ENCODE measurements at regions not wholly inside any gene's neighbourhood (a gene's known extent, or its start where the extent isn't known, plus 50 kb on each side); places are given as distances from the start of the nearest gene placed in this dataset.

- TF ChIP-seq CTCF (conservative IDR thresholded peaks at IDR 0.05; ENCODE audit: low read depth, low read length): no peak
- no peaks in the 10 kb centered on the region for H4K20me1 ChIP-seq (ENCODE audit: insufficient read depth)
- H3K27ac ChIP-seq: no peak overlapping the region
- H3K4me3 ChIP-seq (IDR thresholded peaks at IDR 0.05; ENCODE audit: insufficient read depth, low read depth, low read length): no peak overlapping the region
- no peaks in the 10 kb centered on the region for H3K79me2 ChIP-seq (ENCODE audit: insufficient read depth, low read depth)
- H3K4me1 ChIP-seq (ENCODE audit: low read depth, poor library complexity, severe bottlenecking): no peaks in the 10 kb centered on the region
- no peak overlapping the region for H3K9ac ChIP-seq
- no peak overlapping the region for H3K4me2 ChIP-seq
- no peaks in the 10 kb centered on the region for H3K27me3 ChIP-seq (ENCODE audit: insufficient read depth, low read depth)
- H2AFZ ChIP-seq (ENCODE audit: low read depth): no peak overlapping the region
- no peaks in the 10 kb centered on the region for H3K36me3 ChIP-seq (ENCODE audit: insufficient read depth)
Measured at GRCh38 chr2:188810586-188810985, 163.6 kb upstream of the COL3A1 start.

GRCh38 chr2:188811522-188811921 lies 162.7 kb upstream of the COL3A1 start:
- Histone ChIP-seq H3K4me3 (IDR thresholded peaks at IDR 0.05; ENCODE audit: insufficient read depth, low read depth, low read length) (no peak overlapping the region), H3K9ac (no peak overlapping the region), H3K27ac (no peak overlapping the region), H3K79me2 (ENCODE audit: insufficient read depth, low read depth) (no peaks in the 10 kb centered on the region), H3K27me3 (ENCODE audit: insufficient read depth, low read depth) (no peaks in the 10 kb centered on the region), H3K4me1 (ENCODE audit: low read depth, poor library complexity, severe bottlenecking) (no peaks in the 10 kb centered on the region), H3K4me2 (no peak overlapping the region), H3K36me3 (ENCODE audit: insufficient read depth) (no peaks in the 10 kb centered on the region), H2AFZ (ENCODE audit: low read depth) (no peak overlapping the region), H4K20me1 (ENCODE audit: insufficient read depth) (no peaks in the 10 kb centered on the region)
- TF ChIP-seq CTCF (conservative IDR thresholded peaks at IDR 0.05; ENCODE audit: low read depth, low read length): no peak

- H3K4me2 ChIP-seq: no peak overlapping the region
- H3K27me3 ChIP-seq (ENCODE audit: insufficient read depth, low read depth): no peaks in the 10 kb centered on the region
- H3K4me1 ChIP-seq (ENCODE audit: low read depth, poor library complexity, severe bottlenecking): no peaks in the 10 kb centered on the region
- H4K20me1 ChIP-seq (ENCODE audit: insufficient read depth): no peaks in the 10 kb centered on the region
- no peak overlapping the region for H3K27ac ChIP-seq
- H3K36me3 ChIP-seq (ENCODE audit: insufficient read depth): no peaks in the 10 kb centered on the region
- no peak overlapping the region for H3K9ac ChIP-seq
- H3K79me2 ChIP-seq (ENCODE audit: insufficient read depth, low read depth): no peaks in the 10 kb centered on the region
- TF ChIP-seq CTCF (conservative IDR thresholded peaks at IDR 0.05; ENCODE audit: low read depth, low read length): no peak
- H2AFZ ChIP-seq (ENCODE audit: low read depth): no peak overlapping the region
- no peak overlapping the region for H3K4me3 ChIP-seq (IDR thresholded peaks at IDR 0.05; ENCODE audit: insufficient read depth, low read depth, low read length)
Measured at GRCh38 chr2:188813315-188813714, 160.9 kb upstream of the COL3A1 start.

GRCh38 chr2:188813857-188814256 lies 160.3 kb upstream of the COL3A1 start:
- no peaks in the 10 kb centered on the region for H3K36me3 ChIP-seq (ENCODE audit: insufficient read depth)
- no peak overlapping the region for H3K4me2 ChIP-seq
- no peak overlapping the region for H3K27ac ChIP-seq
- no peak for TF ChIP-seq CTCF (conservative IDR thresholded peaks at IDR 0.05; ENCODE audit: low read depth, low read length)
- no peaks in the 10 kb centered on the region for H4K20me1 ChIP-seq (ENCODE audit: insufficient read depth)
- H3K4me3 ChIP-seq (IDR thresholded peaks at IDR 0.05; ENCODE audit: insufficient read depth, low read depth, low read length): no peak overlapping the region
- H3K79me2 ChIP-seq (ENCODE audit: insufficient read depth, low read depth): no peaks in the 10 kb centered on the region
- no peak overlapping the region for H2AFZ ChIP-seq (ENCODE audit: low read depth)
- no peaks in the 10 kb centered on the region for H3K4me1 ChIP-seq (ENCODE audit: low read depth, poor library complexity, severe bottlenecking)
- H3K27me3 ChIP-seq (ENCODE audit: insufficient read depth, low read depth): no peaks in the 10 kb centered on the region
- no peak overlapping the region for H3K9ac ChIP-seq

- no peak overlapping the region for H3K27ac ChIP-seq
- H2AFZ ChIP-seq (ENCODE audit: low read depth): no peak overlapping the region
- no peaks in the 10 kb centered on the region for H3K79me2 ChIP-seq (ENCODE audit: insufficient read depth, low read depth)
- no peaks in the 10 kb centered on the region for H4K20me1 ChIP-seq (ENCODE audit: insufficient read depth)
- H3K4me2 ChIP-seq: no peak overlapping the region
- H3K36me3 ChIP-seq (ENCODE audit: insufficient read depth): no peaks in the 10 kb centered on the region
- H3K4me3 ChIP-seq (IDR thresholded peaks at IDR 0.05; ENCODE audit: insufficient read depth, low read depth, low read length): no peak overlapping the region
- no peaks in the 10 kb centered on the region for H3K27me3 ChIP-seq (ENCODE audit: insufficient read depth, low read depth)
- no peaks in the 10 kb centered on the region for H3K4me1 ChIP-seq (ENCODE audit: low read depth, poor library complexity, severe bottlenecking)
- TF ChIP-seq CTCF (conservative IDR thresholded peaks at IDR 0.05; ENCODE audit: low read depth, low read length): no peak
- H3K9ac ChIP-seq: no peak overlapping the region
Measured at GRCh38 chr2:188819011-188819410, 155.2 kb upstream of the COL3A1 start.

All from KMS-11 (cell line).